GM18907 (cell line): ENCODE measurements at regions not wholly inside any gene's neighbourhood (a gene's known extent, or its start where the extent isn't known, plus 50 kb on each side); places are given as distances from the start of the nearest gene placed in this dataset.
"Not testable (repeated sequence)": the region's sequence is repeated elsewhere in the genome, so short reads cannot be mapped to it uniquely, and the experiment has no call there.

Experiments
- ATAC-seq: cut with Tn5 transposase; IDR thresholded peaks from one replicate; pipeline ENCODE4 v1.9.1; 2021; ENCODE audit warnings: mild to moderate bottlenecking, moderate library complexity; ENCODE audit not compliant: unreplicated experiment

- no peak for ATAC-seq
These were observed 51.8 kb downstream of the ASCL4 start for GRCh38 chr12:107826276-107826675.

DNA sequence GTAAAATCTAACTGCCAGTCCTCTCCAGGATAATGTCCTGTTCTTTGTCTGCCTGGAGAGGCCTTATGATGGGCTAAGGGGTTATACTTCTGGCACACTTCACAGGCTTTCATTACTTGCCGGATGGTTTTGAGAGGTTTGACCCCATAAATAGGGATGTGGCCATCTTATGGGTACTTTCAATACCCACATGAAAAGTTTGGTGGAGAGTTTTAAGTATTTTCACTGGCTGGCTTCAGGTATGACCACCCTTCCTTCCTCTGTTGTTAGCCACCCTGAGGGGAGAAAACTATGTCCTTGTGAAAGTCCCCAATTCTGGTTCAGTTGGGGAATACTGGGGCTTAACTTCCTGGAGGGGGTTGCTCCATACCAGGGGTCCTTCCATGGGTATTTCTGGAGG lies 54.8 kb downstream of the ASCL4 start:
- ATAC-seq: no peak

DNA sequence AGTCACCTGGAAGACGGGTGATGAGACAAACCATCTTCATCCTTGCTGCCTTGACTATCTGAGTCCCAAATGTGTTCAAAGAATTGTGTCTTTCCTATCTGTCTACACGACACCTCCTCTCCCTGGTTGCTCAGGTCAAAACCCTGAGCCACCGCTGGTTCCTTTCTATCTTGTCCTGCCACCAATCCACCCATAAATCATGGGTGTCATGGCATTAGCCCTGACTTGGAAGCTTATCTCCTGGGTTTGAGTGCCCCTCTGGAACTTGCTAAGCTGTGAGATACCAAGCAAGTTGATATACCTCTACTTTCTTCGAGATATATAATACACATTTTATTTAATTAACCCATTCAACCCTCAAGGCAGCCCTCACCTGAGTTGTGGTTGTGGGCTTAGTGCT lies 57.9 kb downstream of the ASCL4 start:
- no peak for ATAC-seq

DNA sequence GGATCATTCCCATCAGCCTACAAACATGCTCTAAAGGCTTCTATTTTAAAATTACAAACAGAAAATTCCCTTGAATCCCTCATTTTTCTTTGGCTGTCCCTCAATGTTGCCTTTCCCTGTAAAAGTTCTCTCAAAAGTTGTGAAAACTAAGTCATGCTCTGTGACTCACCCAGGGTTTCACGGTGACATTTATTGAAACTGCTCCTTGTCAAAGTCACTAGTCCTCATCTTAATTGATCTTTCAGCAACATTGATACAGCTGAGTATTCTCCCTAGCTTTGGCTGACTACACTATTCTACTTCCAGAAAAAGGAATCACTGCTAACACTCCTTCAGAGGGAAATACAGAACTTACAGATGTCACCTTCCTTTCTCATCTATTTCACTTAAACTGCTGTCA lies 65.7 kb downstream of the ASCL4 start:
- ATAC-seq: no peak

DNA sequence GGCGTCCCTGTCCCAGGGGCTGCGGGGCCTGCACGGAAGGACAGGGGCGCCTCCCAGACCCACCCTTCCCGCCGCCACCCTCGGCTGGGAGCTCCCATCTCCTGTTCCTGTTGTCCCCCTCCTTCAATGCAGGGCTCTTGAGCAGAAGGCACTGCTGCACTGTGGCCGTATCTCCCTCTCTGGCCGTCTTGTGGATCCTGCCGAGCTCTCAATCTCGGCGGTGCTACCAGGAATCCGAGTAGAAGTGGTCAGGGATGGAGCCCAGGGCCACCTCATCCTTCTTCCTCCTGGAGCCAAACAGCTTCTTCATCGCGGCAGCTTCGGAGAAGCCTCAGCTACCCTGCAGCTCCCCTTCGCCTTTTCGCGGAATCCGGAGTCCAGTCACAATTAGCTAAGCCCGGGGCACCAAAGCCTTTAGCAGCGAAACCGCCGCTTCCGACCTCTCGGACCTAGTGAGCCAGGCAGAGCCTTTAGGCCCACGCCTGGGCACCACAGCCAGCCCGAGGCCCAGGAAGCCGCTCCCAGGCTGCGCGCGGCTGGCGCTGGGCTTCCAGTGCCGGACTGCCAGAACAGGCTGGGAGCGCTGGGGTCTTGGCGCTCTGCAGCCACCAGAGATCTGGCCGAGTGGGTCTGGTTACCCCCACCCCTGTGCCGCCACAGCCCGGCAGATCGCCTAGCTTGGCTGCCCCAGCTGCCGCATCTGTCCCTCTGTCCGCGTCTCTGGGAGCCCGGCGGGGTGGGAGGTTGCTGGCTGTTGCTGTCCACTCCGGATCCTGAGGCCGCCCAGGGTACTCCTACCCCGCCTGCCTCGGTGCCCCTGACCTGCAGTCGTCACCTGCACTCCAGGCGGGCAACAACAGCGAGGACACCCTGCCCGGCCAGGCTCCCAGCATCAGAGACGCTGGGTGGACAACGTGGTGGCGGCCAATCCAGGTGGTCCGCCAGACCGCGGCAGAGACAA lies 69.1 kb downstream of the ASCL4 start:
- ATAC-seq: no peak

- no peak for ATAC-seq
These were observed 69.9 kb downstream of the ASCL4 start for GRCh38 chr12:107844312-107844921.

DNA sequence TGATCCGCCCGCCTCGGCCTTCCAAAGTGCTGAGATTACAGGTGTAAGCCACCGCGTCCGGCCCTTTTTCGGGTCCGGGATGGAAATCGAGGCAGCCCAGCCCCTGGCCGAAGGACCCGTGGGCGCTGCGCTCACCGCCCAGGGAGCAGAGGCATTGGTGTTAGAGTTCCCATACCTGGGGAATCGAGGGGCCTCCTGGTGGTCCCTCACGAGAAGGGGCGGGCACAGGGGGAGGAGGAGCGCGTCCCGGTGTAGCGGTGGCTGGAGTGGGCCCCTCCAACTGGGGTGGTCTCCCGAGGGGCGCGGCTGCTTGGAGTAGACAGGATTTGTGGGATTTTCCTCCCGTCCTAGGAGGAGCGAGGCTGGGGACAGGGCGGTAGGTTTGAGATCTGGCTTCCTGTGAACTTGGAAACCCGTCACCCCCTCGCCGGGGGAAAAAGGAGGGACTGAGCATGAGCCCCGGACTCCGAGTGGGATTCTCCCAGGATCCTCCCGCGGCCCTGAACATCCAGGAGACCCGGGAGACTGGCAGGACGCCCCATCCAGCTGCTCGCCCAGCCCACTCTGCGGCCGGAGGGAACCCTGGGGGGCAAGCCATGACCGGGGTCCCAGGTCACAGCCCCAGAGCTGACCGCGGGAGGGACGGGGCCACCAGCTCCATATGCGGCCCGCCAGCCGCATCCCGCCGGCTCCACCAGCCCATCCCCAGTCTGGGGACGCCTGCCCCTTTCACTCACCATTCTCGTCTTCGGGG lies 70.9 kb downstream of the ASCL4 start:
- no peak for ATAC-seq

DNA sequence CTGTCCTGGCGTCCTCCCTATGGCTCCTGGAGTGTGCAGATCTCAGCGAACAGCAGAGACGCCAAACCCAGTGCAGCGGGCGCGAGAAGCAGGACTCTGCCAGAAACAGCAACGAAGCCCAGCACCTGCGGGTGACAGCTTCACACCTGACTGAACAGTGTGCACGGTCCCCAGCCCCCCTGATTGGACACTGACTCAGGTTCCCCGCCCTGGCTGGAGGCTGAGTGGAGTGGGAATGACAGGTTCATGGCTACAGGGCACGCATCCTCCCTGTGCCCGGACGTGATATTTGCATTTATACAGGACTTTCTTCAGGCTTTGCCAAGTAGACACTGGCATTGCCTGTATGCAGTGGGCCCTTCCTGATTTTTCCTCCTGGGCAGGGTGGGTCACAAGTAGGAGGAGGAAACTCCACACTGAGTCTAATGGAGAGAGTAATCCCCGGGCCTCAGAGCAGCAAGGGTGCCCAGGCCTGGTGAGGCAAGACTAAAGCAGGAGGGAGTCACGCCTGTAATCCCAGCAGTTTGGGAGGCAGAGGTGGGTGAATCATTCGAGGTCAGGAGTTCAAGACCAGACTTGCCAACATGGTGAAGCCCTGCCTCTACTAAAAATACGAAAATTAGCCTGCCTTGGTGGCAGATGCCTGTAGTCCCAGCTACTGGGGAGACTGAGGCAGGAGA lies 71.6 kb downstream of the ASCL4 start:
- no peak for ATAC-seq

GRCh38 chr12:107847430-107847829 lies 72.9 kb downstream of the ASCL4 start:
- no peak for ATAC-seq

DNA sequence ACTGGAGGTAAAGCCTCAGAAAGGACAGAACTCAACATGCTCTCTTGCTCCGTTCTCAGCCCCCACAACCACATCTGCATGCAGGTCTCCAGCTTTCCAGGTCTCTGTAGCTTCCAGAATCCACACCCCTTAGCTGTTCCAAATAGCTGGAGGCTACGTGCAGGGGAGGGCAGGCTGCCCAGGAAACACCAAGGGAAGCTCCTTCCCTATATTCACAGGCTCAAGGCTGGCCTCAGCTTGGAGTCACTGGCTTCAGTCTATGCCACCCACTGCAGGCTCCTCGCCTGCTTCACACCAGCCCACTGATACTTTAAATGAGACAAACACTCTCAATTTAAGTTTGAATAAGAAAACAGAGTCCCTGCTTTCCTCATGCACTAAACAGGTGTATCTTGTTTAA lies 73.3 kb downstream of the ASCL4 start:
- ATAC-seq: no peak

DNA sequence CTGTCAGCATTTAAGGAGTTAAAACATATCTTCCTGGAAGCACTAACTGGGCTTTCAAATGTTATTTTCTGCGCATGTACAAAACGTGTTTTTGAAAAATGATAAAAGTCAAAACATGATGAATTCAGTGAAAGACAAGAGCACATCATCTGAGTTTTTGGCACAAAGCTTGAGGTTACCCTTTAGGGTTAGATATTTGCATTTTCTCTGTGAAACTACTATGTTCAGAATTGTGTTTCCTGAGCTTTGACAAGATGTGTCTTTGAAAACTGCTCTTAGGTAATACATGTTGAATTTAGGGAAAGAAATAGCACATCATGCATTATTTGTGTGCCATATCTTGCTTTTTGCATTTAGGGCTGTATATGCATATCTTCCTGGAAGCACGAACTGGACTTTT lies 79.0 kb downstream of the ASCL4 start:
- ATAC-seq: no peak

- ATAC-seq: no peak
These were observed 81.0 kb downstream of the ASCL4 start for GRCh38 chr12:107855471-107855870.

- no peak for ATAC-seq
These were observed 81.6 kb downstream of the ASCL4 start for GRCh38 chr12:107856096-107856495.

DNA sequence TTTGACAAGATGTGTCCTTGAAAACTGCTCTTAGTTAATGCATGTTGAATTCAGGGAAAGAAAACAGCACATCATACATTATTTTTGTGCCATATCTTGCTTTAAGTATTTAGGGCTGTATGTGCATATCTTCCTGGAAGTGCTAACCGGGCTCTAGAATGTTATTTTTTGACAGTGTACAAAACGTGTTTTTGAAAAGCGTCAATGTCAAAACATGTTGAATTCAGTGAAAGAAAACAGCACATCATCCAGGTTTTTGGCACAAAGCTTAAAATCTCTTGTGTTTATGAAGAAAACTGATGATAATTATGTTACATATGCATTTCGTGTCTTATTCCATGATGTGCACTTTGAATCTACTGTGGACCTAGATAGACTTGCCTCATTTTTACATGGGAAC lies 82.7 kb downstream of the ASCL4 start:
- no peak for ATAC-seq

DNA sequence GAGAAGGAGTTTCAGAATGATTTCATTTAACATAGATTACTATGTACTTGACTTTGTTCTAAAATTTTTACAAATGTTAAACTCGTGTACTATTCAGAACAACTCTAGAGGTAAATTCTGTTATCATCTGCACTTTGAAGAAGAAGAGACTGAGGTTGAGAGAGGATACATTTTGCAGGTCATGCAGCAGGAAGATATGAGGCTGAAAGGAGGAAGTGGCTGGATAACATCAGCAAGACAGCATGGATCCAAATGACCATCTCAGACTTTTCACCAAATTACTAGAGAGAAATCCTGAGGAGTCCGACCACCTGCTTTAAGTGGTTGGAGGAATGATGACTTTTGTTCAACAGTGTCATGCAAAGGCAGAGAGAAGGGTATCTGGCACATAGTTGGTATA lies 84.9 kb downstream of the ASCL4 start:
- no peak for ATAC-seq

GRCh38 chr12:107864235-107864634 lies 89.7 kb downstream of the ASCL4 start:
- no peak for ATAC-seq

- not testable (repeated sequence) for ATAC-seq
These were observed 90.2 kb downstream of the ASCL4 start for GRCh38 chr12:107864727-107865126.

- ATAC-seq: no peak
These were observed 98.7 kb downstream of the ASCL4 start for GRCh38 chr12:107873223-107873622.

GRCh38 chr12:107875786-107876185 lies 101.3 kb downstream of the ASCL4 start:
- ATAC-seq: no peak

GRCh38 chr12:107884769-107885694 lies 110.5 kb downstream of the ASCL4 start:
- no peak for ATAC-seq
